Lung (tissue), 11 donors: ENCODE measurements at regions not wholly inside any gene's neighbourhood (a gene's known extent, or its start where the extent isn't known, plus 50 kb on each side); places are given as distances from the start of the nearest gene placed in this dataset.

Experiments used
- ATAC-seq: fragments of 200-7000 bp; cut with Tn5 transposase; one replicate; pipeline ENCODE4 v1.9.1; 2020; ENCODE audit warnings: moderate number of reproducible peaks; ENCODE audit not compliant: insufficient read depth, low FRiP score
- DNase-seq, 3 donors: peaks; one replicate each; pipeline ENCODE4 v3.0.0-alpha.2; 2013 to 2017
- H3K27ac ChIP-seq, 2 donors: one replicate each; pipeline ENCODE4 v1.5.1; 2013; ENCODE audit warnings: mild to moderate bottlenecking in 2 of 2, moderate library complexity in 2 of 2, control low read depth in 1 of 2, inconsistent platforms in 1 of 2, low read depth in 1 of 2, low read length in 1 of 2
- H3K27me3 ChIP-seq, 3 donors: one replicate each; pipeline ENCODE4 v1.5.1; 2013; ENCODE audit warnings: low read length in 2 of 3; ENCODE audit not compliant: control insufficient read depth in 3 of 3, insufficient read depth in 3 of 3
- H3K36me3 ChIP-seq, 4 donors: one replicate each; pipeline ENCODE4 v1.5.1; 2013; ENCODE audit warnings: low read length in 4 of 4, mild to moderate bottlenecking in 1 of 4, moderate library complexity in 1 of 4; ENCODE audit not compliant: control insufficient read depth in 4 of 4, insufficient read depth in 4 of 4
- H3K4me1 ChIP-seq, 5 donors: one replicate each; pipeline ENCODE4 v1.5.1; 2013; ENCODE audit warnings: low read length in 5 of 5, mild to moderate bottlenecking in 2 of 5, moderate library complexity in 1 of 5; ENCODE audit not compliant: control insufficient read depth in 5 of 5, insufficient read depth in 5 of 5
- H3K4me3 ChIP-seq: one replicate; pipeline ENCODE4 v1.5.1; 2013; ENCODE audit warnings: mild to moderate bottlenecking, control low read depth, moderate library complexity
- H3K9ac ChIP-seq, 2 donors: one replicate each; pipeline ENCODE4 v1.5.1; 2013; ENCODE audit warnings: low read length in 2 of 2, control low read depth in 1 of 2; ENCODE audit not compliant: insufficient read depth in 1 of 2
- H3K9me3 ChIP-seq, 4 donors: one replicate each; pipeline ENCODE4 v1.5.1; 2013; ENCODE audit warnings: low read length in 3 of 4, mild to moderate bottlenecking in 1 of 4, moderate library complexity in 1 of 4; ENCODE audit not compliant: control insufficient read depth in 4 of 4, insufficient read depth in 3 of 4
- CTCF ChIP-seq: IDR thresholded peaks from 2 replicates; pipeline ENCODE4 v1.5.1; 2012; ENCODE audit warnings: mild to moderate bottlenecking; ENCODE audit errors: control extremely low read depth, extremely low read depth
- WGBS, 2 donors: extraction: QIAGEN DNeasy Blood & Tissue Kit; methylation state at CpG; one replicate each; pipeline ENCODE4 v1.1.7; 2013; 5-methylcytosine and 5-hydroxymethylcytosine counted together
- donor health status: control.
- donor health status: control.
- donor health status: Bipolar disorder and iron deficiency.
- donor health status: healthy.
- donor health status: DM: yes; HTN: yes; CAD: no.

GRCh38 chr18:4677006-4677405 lies 221.9 kb upstream of the DLGAP1 start:
- Histone ChIP-seq H3K36me3 (no peaks in the 10 kb centered on the region), H3K27ac (no peak overlapping the region), H3K4me1 (no peaks in the 10 kb centered on the region), H3K4me3 (no peak overlapping the region), H3K27me3 (no peaks in the 10 kb centered on the region), H3K9ac (no peak overlapping the region), H3K9me3 (peaks cover 0 to 7% (median 0%) of the 10 kb centered on the region in 4 donors)
- DNase-seq (no peak), ATAC-seq (no peak)
- TF ChIP-seq CTCF, result no peak
- 69 to 86% methylated on average over 3 of the region's 3 CpGs for WGBS, 2 donors

DNA sequence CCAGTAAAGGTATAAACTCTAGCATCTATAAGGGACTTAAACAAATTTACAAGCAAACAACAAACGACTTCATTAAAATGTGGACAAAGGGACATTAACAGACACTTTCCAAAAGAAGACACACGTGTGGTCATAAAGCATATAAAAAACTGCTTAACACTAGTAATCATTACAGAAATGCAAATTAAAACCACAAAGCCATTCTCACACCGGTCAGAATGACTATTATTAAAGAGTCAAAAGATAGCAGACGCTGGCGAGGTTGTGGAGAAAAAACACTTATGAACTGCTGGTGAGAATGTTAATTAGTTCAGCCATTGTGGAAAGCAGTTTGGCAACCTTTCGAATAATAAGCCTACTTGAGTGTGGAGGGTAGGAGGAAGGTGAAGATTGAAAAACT lies 217.1 kb upstream of the DLGAP1 start:
- Histone ChIP-seq H3K27me3 (no peaks in the 10 kb centered on the region), H3K4me1 (no peaks in the 10 kb centered on the region), H3K9ac (no peak overlapping the region), H3K9me3 (peaks cover 0 to 26% (median 11%) of the 10 kb centered on the region in 4 donors), H3K36me3 (no peaks in the 10 kb centered on the region), H3K27ac (no peak overlapping the region), H3K4me3 (no peak overlapping the region)
- DNase-seq, result no peak
- TF ChIP-seq CTCF, result no peak
- WGBS, 2 donors, result 83 to 84% methylated on average over 6 of the region's 6 CpGs
- ATAC-seq, result no peak

GRCh38 chr18:4658804-4659203 lies 203.7 kb upstream of the DLGAP1 start:
- peaks cover 0 to 3% (median 1%) of the 10 kb centered on the region in 4 donors for H3K9me3 ChIP-seq
- H3K27me3 ChIP-seq, result no peaks in the 10 kb centered on the region
- no peaks in the 10 kb centered on the region for H3K36me3 ChIP-seq
- TF ChIP-seq CTCF, result no peak
- no peak overlapping the region for H3K4me3 ChIP-seq
- H3K27ac ChIP-seq, result no peak overlapping the region
- no peak overlapping the region for H3K9ac ChIP-seq
- H3K4me1 ChIP-seq, result no peaks in the 10 kb centered on the region
- no peak for ATAC-seq
- DNase-seq, result no peak

DNA sequence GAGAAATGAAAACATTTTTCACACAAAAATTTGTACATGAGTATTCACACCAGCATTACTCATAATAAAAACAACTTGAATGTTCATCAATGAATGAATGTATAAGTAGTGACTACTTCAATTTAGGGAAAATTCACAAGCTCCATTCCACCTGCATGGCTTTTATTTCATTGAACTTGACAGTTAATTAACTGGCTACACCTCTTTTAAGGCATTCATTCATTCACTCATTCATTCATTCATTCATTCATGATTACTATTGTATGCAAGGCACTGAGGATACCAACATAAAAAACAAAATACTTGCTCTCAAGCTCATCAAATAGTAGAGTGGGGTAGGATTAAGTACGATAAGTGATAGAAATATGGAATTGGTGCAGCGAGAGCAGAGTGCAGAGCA lies 198.3 kb upstream of the DLGAP1 start:
- H3K4me3 ChIP-seq, result no peak overlapping the region
- H3K4me1 ChIP-seq, result no peaks in the 10 kb centered on the region
- ATAC-seq, result no peak
- no peak for DNase-seq
- H3K9me3 ChIP-seq, result no peaks in the 10 kb centered on the region
- no peaks in the 10 kb centered on the region for H3K27me3 ChIP-seq
- no peak overlapping the region for H3K27ac ChIP-seq
- no peaks in the 10 kb centered on the region for H3K36me3 ChIP-seq
- no peak overlapping the region for H3K9ac ChIP-seq
- TF ChIP-seq CTCF, result no peak
- WGBS, 2 donors, result 92 to 96% methylated on average over 2 of the region's 2 CpGs
